ENCODE measurements at regions not wholly inside any gene's neighbourhood (a gene's known extent, or its start where the extent isn't known, plus 50 kb on each side); places are given as distances from the start of the nearest gene placed in this dataset.
A peak's percentile ranks its signal among the peaks of the same experiment; 100 is the strongest.
"Not testable (repeated sequence)": the region's sequence is repeated elsewhere in the genome, so short reads cannot be mapped to it uniquely, and the experiment has no call there.

- peak in 1 of 2 experiments; percentile 7 for DNase-seq (ENCODE audit: low read depth in 1 of 2, low spot score in 1 of 2)
- WGBS (ENCODE audit: missing lambda C conversion rate) = 9% methylated on average over 2 of the region's 2 CpGs
Measured at GRCh38 chr10:83765731-83766130, 373.6 kb upstream of the GHITM start.

DNA sequence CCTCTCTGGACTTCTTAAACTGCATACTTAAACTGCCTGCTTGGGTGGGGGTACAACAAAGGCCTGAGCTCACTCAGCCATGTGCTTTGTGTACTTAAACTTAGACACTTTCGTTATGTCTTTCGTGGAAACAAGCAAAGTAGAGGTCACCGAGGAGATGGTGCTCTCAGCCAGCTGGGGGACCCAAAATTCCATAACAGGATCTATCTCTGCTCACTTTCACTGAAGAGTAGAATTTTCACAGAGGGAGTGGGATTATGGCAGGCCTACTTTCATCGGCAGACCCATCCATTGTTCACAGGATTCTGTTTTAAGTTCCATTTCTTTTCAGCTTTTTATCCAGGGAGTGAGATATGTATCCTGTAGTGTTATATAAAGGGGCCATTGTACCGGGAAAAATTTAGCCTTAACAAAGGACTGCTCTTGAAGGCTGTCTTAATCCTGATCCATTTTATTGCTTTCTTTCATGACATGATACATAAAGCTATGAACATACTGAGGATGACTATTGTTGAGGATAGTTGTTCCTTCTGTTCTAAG is 370.0 kb upstream of the GHITM start:
- POLR2A ChIA-PET = no interaction called here
- 2% methylated on average over 5 of the region's 5 CpGs for WGBS (ENCODE audit: missing lambda C conversion rate)
- no peak for TF ChIP-seq ZC3H11A (IDR thresholded peaks at IDR 0.05)
- TF ChIP-seq SMC3 (IDR thresholded peaks at IDR 0.05) = no peak
- no peak for TF ChIP-seq FOSB (CRISPR knock-in tag; IDR thresholded peaks at IDR 0.05)
- Histone ChIP-seq H3K27ac (no peak overlapping the region), H3K9me3 (peaks cover 6% of the 10 kb centered on the region; the same call in 1 of the 3 replicates), H3K4me3 (no peak overlapping the region), H3K4me2 (no peak overlapping the region), H3K4me1 (no peaks in the 10 kb centered on the region)
- FAIRE-seq = no peak
- CTCF ChIA-PET = interaction anchor here (0.7 kb wide), 1 partner anchor 11 kb away, joined by 3 read pairs; no protein-coding TSS in a partner anchor
- no peak for ATAC-seq
- DNase-seq (ENCODE audit: low read depth in 1 of 2, low spot score in 1 of 2) = no peak

More at GRCh38 chr10:83765731-83766130, 373.6 kb upstream of the GHITM start:
- no peak overlapping the region for H3K27ac ChIP-seq
- ChIA-PET CTCF (no interaction called here), POLR2A (no interaction called here)
- FAIRE-seq (no peak), ATAC-seq (no peak)
- no peaks in the 10 kb centered on the region for H3K9me3 ChIP-seq
- no peak overlapping the region for H3K4me3 ChIP-seq
- TF ChIP-seq EP300 (IDR thresholded peaks at IDR 0.05) = no peak
- TF ChIP-seq, protein P1, sequence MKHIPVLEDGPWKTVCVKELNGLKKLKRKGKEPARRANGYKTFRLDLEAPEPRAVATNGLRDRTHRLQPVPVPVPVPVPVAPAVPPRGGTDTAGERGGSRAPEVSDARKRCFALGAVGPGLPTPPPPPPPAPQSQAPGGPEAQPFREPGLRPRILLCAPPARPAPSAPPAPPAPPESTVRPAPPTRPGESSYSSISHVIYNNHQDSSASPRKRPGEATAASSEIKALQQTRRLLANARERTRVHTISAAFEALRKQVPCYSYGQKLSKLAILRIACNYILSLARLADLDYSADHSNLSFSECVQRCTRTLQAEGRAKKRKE (CRISPR knock-in tag; IDR thresholded peaks at IDR 0.05; ENCODE audit: low read depth) = no peak
- no peak for TF ChIP-seq ZSCAN20 (CRISPR knock-in tag; IDR thresholded peaks at IDR 0.05)
- TF ChIP-seq BCL3 (IDR thresholded peaks at IDR 0.05) = no peak
- TF ChIP-seq RAD21 (conservative IDR thresholded peaks at IDR 0.05 in 1 of 2, IDR thresholded peaks at IDR 0.05 in 1 of 2) = no peak
- no peak for TF ChIP-seq FOSB (CRISPR knock-in tag; IDR thresholded peaks at IDR 0.05)
- no peak overlapping the region for H3K4me2 ChIP-seq
- H3K4me1 ChIP-seq = no peaks in the 10 kb centered on the region

- H3K4me1 ChIP-seq; POLR2A ChIA-PET; CTCF ChIA-PET; H3K4me2 ChIP-seq; ATAC-seq; H3K9me3 ChIP-seq; DNase-seq (ENCODE audit: low read depth in 1 of 2, low spot score in 1 of 2); H3K4me3 ChIP-seq; H3K27ac ChIP-seq; FAIRE-seq: not testable (repeated sequence)
- WGBS (ENCODE audit: missing lambda C conversion rate) = 50% methylated on average over 25 of the region's 25 CpGs
Measured at GRCh38 chr10:83786701-83787100, 352.6 kb upstream of the GHITM start.

GRCh38 chr10:83801983-83802382 is 337.3 kb upstream of the GHITM start:
- ChIA-PET CTCF (no interaction called here), POLR2A (no interaction called here)
- Histone ChIP-seq H3K27ac (no peak overlapping the region), H3K9me3 (no peaks in the 10 kb centered on the region), H3K4me3 (no peak overlapping the region), H3K4me2 (no peak overlapping the region), H3K4me1 (no peaks in the 10 kb centered on the region)
- FAIRE-seq = no peak
- no peak for DNase-seq (ENCODE audit: low read depth in 1 of 2, low spot score in 1 of 2)
- ATAC-seq = no peak
- no peak for TF ChIP-seq ZC3H11A (IDR thresholded peaks at IDR 0.05)
- no peak for TF ChIP-seq KDM5A (IDR thresholded peaks at IDR 0.05)
- TF ChIP-seq FOSB (CRISPR knock-in tag; IDR thresholded peaks at IDR 0.05) = no peak

DNA sequence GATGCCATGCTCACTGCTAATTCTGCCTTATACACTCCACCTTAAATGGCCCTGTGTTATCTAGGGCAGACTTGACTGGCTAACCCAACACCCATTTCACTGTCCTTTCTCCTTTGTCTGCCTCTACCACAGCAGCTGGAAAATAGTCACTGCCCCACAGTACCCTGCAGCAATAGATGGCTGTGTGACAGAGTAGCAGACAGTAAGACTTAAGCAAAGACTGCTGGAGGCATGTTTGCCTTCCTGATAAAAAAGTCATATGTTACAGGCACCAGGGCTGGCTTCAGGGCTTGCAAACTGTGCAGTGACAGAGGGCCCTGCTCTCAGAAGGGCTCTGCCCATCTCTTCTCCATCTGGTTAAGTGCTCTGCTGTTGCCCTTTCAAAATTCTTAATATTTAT is 332.6 kb upstream of the GHITM start:
- DNase-seq (ENCODE audit: low read depth in 1 of 2, low spot score in 1 of 2) = no peak
- FAIRE-seq = no peak
- Histone ChIP-seq H3K9me3 (no peaks in the 10 kb centered on the region), H3K27ac (no peak overlapping the region), H3K4me2 (no peak overlapping the region), H3K4me1 (no peaks in the 10 kb centered on the region), H3K4me3 (no peak overlapping the region)
- no peak for TF ChIP-seq TFCP2L1 (CRISPR knock-in tag; IDR thresholded peaks at IDR 0.05)
- no peak for TF ChIP-seq EP300 (IDR thresholded peaks at IDR 0.05)
- TF ChIP-seq PHF8 (IDR thresholded peaks at IDR 0.05; ENCODE audit: borderline replicate concordance, low read depth) = no peak
- no peak for TF ChIP-seq HDAC2 (IDR thresholded peaks at IDR 0.05)
- no peak for ATAC-seq
- CTCF ChIA-PET = no interaction called here
- POLR2A ChIA-PET = no interaction called here

Measured in A549 (cell line).